HepG2 (cell line): ENCODE measurements at regions not wholly inside any gene's neighbourhood (a gene's known extent, or its start where the extent isn't known, plus 50 kb on each side); places are given as distances from the start of the nearest gene placed in this dataset.

Experiments used
- ATAC-seq: fragments of 200-7000 bp; cut with Tn5 transposase; 3 replicates; pipeline ENCODE4 v1.9.1; 2020; ENCODE audit warnings: mild to moderate bottlenecking, moderate library complexity
- BruUV-seq: library from RNA; stranded (reverse); fragments of 400-500 nt; replicated peaks from 2 replicates; lab custom pipeline; 2021; lab: Mats Ljungman, UMichigan
- CTCF ChIA-PET: fragments of 300-600 bp; formaldehyde crosslinking; extraction: SDS; loops from one replicate; lab custom pipeline; 2021; ENCODE audit warnings: low total read pairs, inconsistent platforms, low intra/inter-chr PET ratio; lab: Yijun Ruan, JAX
- POLR2A ChIA-PET: fragments of 350-600 bp; sonication (Branson Sonifier 250); formaldehyde crosslinking; loops from one replicate; lab custom pipeline; 2020; ENCODE audit warnings: antibody characterized with exemption, inconsistent platforms; lab: Yijun Ruan, JAX
- DNase-seq: peaks from one replicate; pipeline ENCODE4 v3.0.0-alpha.2; 2015; ENCODE audit warnings: low spot score
- FAIRE-seq: peaks from 3 replicates; lab custom pipeline; 2011; peaks lifted over from hg19 to GRCh38; lab: Jason Lieb, UNC
- H2AFZ ChIP-seq: one replicate; pipeline ENCODE4 v1.6.1; 2011; ENCODE audit warnings: low read length, inconsistent platforms
- H3K27ac ChIP-seq: fragments of 300-600 bp; 3 replicates; pipeline ENCODE4 v1.8.0; 2011; ENCODE audit warnings: mixed run types, mild to moderate bottlenecking, mixed read lengths, low read length, inconsistent platforms; ENCODE audit not compliant: insufficient read depth; ENCODE audit errors: extremely low read length
- H3K27me3 ChIP-seq, 2 experiments: fragments of 200-600 bp in 1 of 2; 2 replicates in 1 of 2; 3 replicates in 1 of 2; pipeline versions ENCODE4 v1.6.0 to v1.8.0; 2011; ENCODE audit warnings: low read length in 2 of 2, mild to moderate bottlenecking in 2 of 2, moderate library complexity in 2 of 2, inconsistent platforms in 1 of 2; ENCODE audit not compliant: insufficient read depth in 2 of 2, control insufficient read depth in 1 of 2
- H3K36me3 ChIP-seq, 2 experiments: fragments of 200-600 bp in 1 of 2; replicated peaks in 1 of 2; 2 replicates in 1 of 2; 3 replicates in 1 of 2; pipeline versions ENCODE4 v1.5.1 to v1.8.0; 2011; ENCODE audit warnings: low read length in 2 of 2, inconsistent platforms in 1 of 2; ENCODE audit not compliant: insufficient read depth in 2 of 2, control insufficient read depth in 1 of 2
- H3K4me1 ChIP-seq: 2 replicates; pipeline ENCODE4 v1.5.1; 2012; ENCODE audit warnings: low read length, inconsistent platforms; ENCODE audit not compliant: insufficient read depth
- H3K4me2 ChIP-seq: 2 replicates; pipeline ENCODE4 v1.6.0; 2011; ENCODE audit warnings: low read depth, low read length, inconsistent platforms
- H3K4me3 ChIP-seq, 3 experiments: fragments of 200-600 bp in 1 of 3; sonication (generic), shearing (Covaris generic) in 1 of 3; replicated peaks in 1 of 3; 2 replicates each; pipeline ENCODE4 v1.5.1; 2011 to 2016; ENCODE audit warnings: low read length in 3 of 3, inconsistent platforms in 2 of 3, low read depth in 2 of 3, mild to moderate bottlenecking in 2 of 3, control low read depth in 1 of 3, mixed read lengths in 1 of 3; ENCODE audit not compliant: insufficient read depth in 1 of 3
- H3K79me2 ChIP-seq: one replicate; pipeline ENCODE4 v1.6.1; 2011; ENCODE audit warnings: low read length, inconsistent platforms; ENCODE audit not compliant: insufficient read depth
- H3K9ac ChIP-seq: 2 replicates; pipeline ENCODE4 v1.6.0; 2011; ENCODE audit warnings: mild to moderate bottlenecking, low read depth, low read length, inconsistent platforms; ENCODE audit not compliant: insufficient read depth
- H3K9me3 ChIP-seq: 2 replicates; pipeline ENCODE4 v1.5.1; 2012; ENCODE audit warnings: mild to moderate bottlenecking, low read length
- H4K20me1 ChIP-seq: 2 replicates; pipeline ENCODE4 v1.6.0; 2011; ENCODE audit warnings: inconsistent platforms, mild to moderate bottlenecking, low read length, moderate library complexity; ENCODE audit not compliant: insufficient read depth
- ARNT ChIP-seq: fragments of 450-650 bp; IDR thresholded peaks from 2 replicates; pipeline ENCODE4 v1.6.1; 2017
- ARNTL ChIP-seq: sonication (generic); formaldehyde crosslinking; IDR thresholded peaks from 2 replicates; pipeline ENCODE4 v1.4.0; 2020; ENCODE audit warnings: mild to moderate bottlenecking, missing genetic modification reagents
- HNF1A ChIP-seq, 2 experiments: sonication (generic) in 1 of 2; formaldehyde crosslinking in 1 of 2; IDR thresholded peaks; 2 replicates each; pipeline versions ENCODE4 v1.4.0 to v1.6.1; 2016 to 2020; ENCODE audit warnings: borderline replicate concordance in 1 of 2, low read depth in 1 of 2, mild to moderate bottlenecking in 1 of 2, missing genetic modification reagents in 1 of 2
- ISL2 ChIP-seq: sonication (generic); formaldehyde crosslinking; IDR thresholded peaks from 2 replicates; pipeline ENCODE4 v1.5.0; 2020; ENCODE audit warnings: missing genetic modification reagents
- KLF9 ChIP-seq: IDR thresholded peaks from 2 replicates; pipeline ENCODE4 v1.6.1; 2016; ENCODE audit warnings: low read depth
- MLX ChIP-seq: IDR thresholded peaks from 2 replicates; pipeline ENCODE4 v1.6.1; 2016
- ZKSCAN5 ChIP-seq: sonication (generic); formaldehyde crosslinking; IDR thresholded peaks from 2 replicates; pipeline ENCODE4 v1.5.1; 2020; ENCODE audit warnings: mild to moderate bottlenecking, missing genetic modification reagents
- ZNF253 ChIP-seq: sonication (generic); formaldehyde crosslinking; IDR thresholded peaks from 2 replicates; pipeline ENCODE4 v1.8.0; 2022; ENCODE audit warnings: mild to moderate bottlenecking, missing genetic modification reagents, borderline replicate concordance
- ZNF362 ChIP-seq: sonication (generic); formaldehyde crosslinking; IDR thresholded peaks from 2 replicates; pipeline ENCODE4 v1.4.0; 2020; ENCODE audit warnings: missing genetic modification reagents, mild to moderate bottlenecking, borderline replicate concordance
- ZNF446 ChIP-seq: sonication (generic); formaldehyde crosslinking; IDR thresholded peaks from 2 replicates; pipeline ENCODE4 v1.5.0; 2020; ENCODE audit warnings: mild to moderate bottlenecking, missing genetic modification reagents
- ZNF879 ChIP-seq: sonication (generic); formaldehyde crosslinking; IDR thresholded peaks from 2 replicates; pipeline ENCODE4 v1.8.1; 2023; ENCODE audit warnings: missing genetic modification reagents
- in situ Hi-C: cut with HindIII; loops from 2 replicates; pipeline ENCODE4 v1.10.0; 2017; ENCODE audit warnings: low pct_unique_long_range_greater_than_20kb; ENCODE audit not compliant: extremely low pct_ligation_motif_present
- intact Hi-C: fragments of 100-400 bp; cut with micrococcal nuclease; formaldehyde crosslinking; loops from one replicate; pipeline ENCODE4 v1.10.0; 2022; ENCODE audit not compliant: unreplicated experiment
- TF ChIP-seq, protein P1 (sequence below): sonication (generic); formaldehyde crosslinking; IDR thresholded peaks from 2 replicates; pipeline ENCODE4 v1.4.0; 2020; ENCODE audit warnings: missing genetic modification reagents

GRCh38 chr20:40410028-40410427 lies 279.0 kb downstream of the MAFB start (continued):
- no peak for TF ChIP-seq ARNTL
- TF ChIP-seq, protein P1, sequence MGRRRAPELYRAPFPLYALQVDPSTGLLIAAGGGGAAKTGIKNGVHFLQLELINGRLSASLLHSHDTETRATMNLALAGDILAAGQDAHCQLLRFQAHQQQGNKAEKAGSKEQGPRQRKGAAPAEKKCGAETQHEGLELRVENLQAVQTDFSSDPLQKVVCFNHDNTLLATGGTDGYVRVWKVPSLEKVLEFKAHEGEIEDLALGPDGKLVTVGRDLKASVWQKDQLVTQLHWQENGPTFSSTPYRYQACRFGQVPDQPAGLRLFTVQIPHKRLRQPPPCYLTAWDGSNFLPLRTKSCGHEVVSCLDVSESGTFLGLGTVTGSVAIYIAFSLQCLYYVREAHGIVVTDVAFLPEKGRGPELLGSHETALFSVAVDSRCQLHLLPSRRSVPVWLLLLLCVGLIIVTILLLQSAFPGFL (CRISPR knock-in tag) = no peak

DNA sequence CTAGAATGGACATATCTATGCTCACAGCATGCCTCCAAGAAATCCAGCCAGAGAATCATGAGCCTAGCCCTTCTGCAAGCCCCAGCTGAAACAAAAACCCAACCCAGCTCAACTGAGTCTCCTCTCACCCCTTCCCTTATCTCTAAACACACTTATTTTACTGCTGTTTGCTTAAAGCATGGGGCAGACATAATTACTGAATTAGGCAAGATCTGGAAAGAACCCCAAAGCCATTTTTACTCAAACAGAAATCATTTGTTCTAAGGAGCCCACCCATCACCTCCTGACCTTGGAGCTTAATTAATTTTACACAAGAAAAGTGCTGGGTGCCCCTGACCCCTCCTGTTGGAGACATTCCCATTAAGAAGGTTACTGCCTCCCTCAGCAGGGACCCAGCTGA lies 291.6 kb downstream of the MAFB start:
- ChIA-PET POLR2A (no interaction called here), CTCF (no interaction called here)

More for the DNA sequence above, 291.6 kb downstream of the MAFB start:
- Histone ChIP-seq H3K27ac (no peak overlapping the region), H2AFZ (no peak overlapping the region), H3K4me2 (no peak overlapping the region), H3K4me3 (no peak overlapping the region), H3K4me1 (no peaks in the 10 kb centered on the region), H4K20me1 (no peaks in the 10 kb centered on the region), H3K9me3 (peaks cover 14% of the 10 kb centered on the region), H3K36me3 (no peaks in the 10 kb centered on the region), H3K9ac (no peak overlapping the region), H3K79me2 (no peaks in the 10 kb centered on the region), H3K27me3 (no peaks in the 10 kb centered on the region)
- TF ChIP-seq KLF9 (CRISPR knock-in tag) = no peak
- no peak for TF ChIP-seq ZNF253 (CRISPR knock-in tag)
- TF ChIP-seq ISL2 (CRISPR knock-in tag) = no peak
- no peak for TF ChIP-seq ZNF879 (CRISPR knock-in tag)
- TF ChIP-seq HNF1A (IDR thresholded peaks at IDR 0.05; ENCODE audit: low read depth) = no peak
- TF ChIP-seq HNF1A (CRISPR knock-in tag; IDR thresholded peaks at IDR 0.05; ENCODE audit: borderline replicate concordance) = no peak
- no peak for TF ChIP-seq ZNF362
- no peak for TF ChIP-seq ZKSCAN5 (CRISPR knock-in tag)
- no peak for TF ChIP-seq ZNF446
- no peak for TF ChIP-seq MLX (CRISPR knock-in tag)
- no peak for TF ChIP-seq ARNT
- in situ Hi-C loops (no loop called here), intact Hi-C loops (no loop called here)
- FAIRE-seq (no peak), DNase-seq (no peak), ATAC-seq (no peak)
- no TSS peak for BruUV-seq
